H1 (cell line): ENCODE measurements at regions not wholly inside any gene's neighbourhood (a gene's known extent, or its start where the extent isn't known, plus 50 kb on each side); places are given as distances from the start of the nearest gene placed in this dataset.

ENCODE experiments used
- CBX8 ChIP-seq: fragments of 300-800, 300-1000 bp; sonication (generic); IDR thresholded peaks from 2 replicates; pipeline ENCODE4 v1.7.1; 2016; ENCODE audit warnings: low read depth, low read length, borderline replicate concordance
- NANOG ChIP-seq: IDR thresholded peaks from 2 replicates; pipeline ENCODE4 v1.6.1; 2011; ENCODE audit warnings: low read length, low read depth, mild to moderate bottlenecking, inconsistent platforms; ENCODE audit not compliant: insufficient read depth, poor library complexity, severe bottlenecking
- TAF1 ChIP-seq: IDR thresholded peaks from 2 replicates; pipeline ENCODE4 v1.6.1; 2011; ENCODE audit warnings: mild to moderate bottlenecking, low read depth, low read length

- TF ChIP-seq CBX8: no peak
- no peak for TF ChIP-seq NANOG
- no peak for TF ChIP-seq TAF1
These were observed 606.0 kb downstream of the KCNH5 start (continued) for GRCh38 chr14:62439210-62439609.
